ELR (cell line): ENCODE measurements at regions not wholly inside any gene's neighbourhood (a gene's known extent, or its start where the extent isn't known, plus 50 kb on each side); places are given as distances from the start of the nearest gene placed in this dataset.

Experiments
- DNase-seq: peaks from one replicate; pipeline ENCODE4 v3.0.0-alpha.2; 2015; ENCODE audit warnings: low read depth

DNA sequence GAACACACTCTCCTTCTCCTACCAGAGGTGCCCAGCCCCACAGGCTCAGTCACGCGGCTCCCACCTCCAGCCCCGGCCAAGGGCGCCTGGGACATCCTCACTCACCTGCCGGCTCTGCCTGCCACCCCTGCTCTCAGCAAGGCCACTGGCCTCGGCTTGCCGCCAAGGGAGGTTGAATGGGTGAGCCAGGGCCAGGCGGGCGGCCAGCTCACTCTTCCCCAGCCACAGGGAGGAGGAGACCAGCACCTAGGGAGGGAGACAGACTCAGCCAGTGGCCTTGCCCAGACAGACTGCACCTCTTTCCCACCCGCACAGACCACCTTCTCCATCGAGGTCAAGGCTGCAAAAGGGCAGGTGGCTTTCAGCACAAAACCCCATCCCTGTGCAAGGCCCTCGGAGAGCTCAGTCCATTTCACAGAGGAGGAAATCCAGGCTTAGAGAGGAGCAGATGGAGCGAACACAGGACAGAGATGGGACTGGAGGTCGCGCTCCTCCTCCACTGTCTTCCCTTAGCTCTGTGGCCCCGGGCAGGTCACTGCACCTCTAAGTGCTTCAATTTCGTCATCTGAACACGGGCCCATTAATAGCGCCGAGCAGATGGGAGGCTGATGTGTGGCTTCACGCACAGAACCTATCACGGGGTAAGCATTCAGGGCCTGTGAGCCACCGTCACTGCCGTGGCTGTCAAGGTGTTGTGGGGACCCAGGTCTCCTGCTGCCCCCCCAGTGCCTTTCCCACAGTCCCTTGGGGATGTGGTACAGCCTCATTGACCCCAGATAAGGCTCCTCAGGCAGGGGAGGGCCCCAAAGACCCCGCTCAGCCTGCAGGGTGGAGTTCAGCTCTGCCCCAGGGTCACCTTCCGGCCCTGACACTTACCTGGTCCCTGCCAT, 56.1 kb downstream of the RMI2 start:
- DNase-seq: no peak

GRCh38 chr16:11402051-11402744, 56.9 kb downstream of the RMI2 start:
- DNase-seq: no peak

- DNase-seq: no peak
Measured at GRCh38 chr16:11402745-11403533, 57.7 kb downstream of the RMI2 start.

DNA sequence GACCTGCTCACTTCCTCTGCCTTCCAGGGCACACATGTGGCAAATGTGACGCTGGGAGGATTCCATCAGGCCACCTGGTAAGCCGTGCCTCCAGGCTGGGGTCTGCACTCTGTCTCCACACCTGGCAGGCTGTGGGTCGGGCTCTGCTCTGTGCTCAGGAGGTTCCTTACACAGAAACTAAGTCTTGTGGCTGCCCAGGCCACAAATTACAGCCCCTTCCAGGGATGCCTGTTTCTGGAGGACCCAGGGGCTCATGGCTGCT, 58.2 kb downstream of the RMI2 start:
- DNase-seq: no peak

- DNase-seq: no peak
Measured at GRCh38 chr16:11403920-11404319, 58.7 kb downstream of the RMI2 start.

DNA sequence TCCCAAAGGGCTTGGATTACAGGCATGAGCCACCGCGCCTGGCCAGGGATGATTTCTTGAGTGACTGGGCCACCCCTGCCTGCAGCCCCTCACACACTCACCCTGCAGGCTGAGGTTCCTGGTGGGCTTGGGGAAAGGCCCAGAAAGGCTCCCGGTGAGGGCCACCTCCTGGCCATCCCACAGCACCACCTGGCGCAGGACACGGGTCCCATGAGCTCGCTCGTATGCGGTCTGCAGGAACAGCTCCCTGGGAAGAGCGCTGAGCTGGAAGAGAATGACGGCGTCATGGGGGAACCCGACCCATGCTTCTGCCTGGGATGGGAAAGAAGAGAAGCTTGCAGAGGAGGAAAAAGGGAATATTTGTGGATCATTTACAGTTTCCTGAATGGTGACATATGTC, 59.3 kb downstream of the RMI2 start:
- no peak for DNase-seq

DNA sequence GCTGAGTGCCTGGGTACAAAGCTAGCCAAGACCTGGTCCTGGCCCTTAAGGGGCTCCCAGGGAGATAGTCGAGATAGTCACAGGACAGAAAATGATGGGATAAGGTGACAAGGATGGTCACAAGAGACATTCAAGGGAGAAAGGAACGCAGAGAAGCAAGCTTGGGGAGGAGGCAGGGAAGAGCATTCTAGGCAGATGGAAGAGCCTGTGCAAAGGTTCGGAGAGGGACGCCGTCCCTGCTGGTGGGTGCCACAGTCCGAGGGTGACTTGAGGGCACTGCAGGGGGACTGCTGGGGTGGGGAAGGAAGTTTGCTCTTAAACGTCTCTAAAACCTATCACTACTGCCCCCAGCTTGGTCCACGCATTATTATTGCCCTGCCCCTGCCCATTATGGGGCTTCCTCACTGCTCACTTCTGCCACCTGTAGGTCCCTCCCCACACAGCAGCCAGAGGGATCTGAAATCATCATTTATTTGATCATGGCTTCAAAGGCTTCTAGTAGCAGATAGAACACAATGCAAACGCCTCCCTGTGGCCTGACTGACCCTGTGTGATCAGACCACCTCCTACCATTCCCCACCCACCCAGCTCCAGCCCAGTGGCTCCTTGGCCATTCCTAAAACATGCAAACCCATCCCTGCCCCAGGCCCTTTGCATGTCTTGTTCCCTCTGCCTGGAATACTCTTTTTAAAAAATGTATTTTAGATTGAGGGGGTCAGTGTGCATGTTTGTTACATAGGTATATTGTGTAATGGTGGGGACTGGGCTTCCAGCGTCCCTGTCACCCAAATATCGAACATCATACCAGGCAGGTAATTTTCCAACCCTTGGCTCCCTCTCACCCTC, 60.3 kb downstream of the RMI2 start:
- peak; percentile 52 for DNase-seq

DNA sequence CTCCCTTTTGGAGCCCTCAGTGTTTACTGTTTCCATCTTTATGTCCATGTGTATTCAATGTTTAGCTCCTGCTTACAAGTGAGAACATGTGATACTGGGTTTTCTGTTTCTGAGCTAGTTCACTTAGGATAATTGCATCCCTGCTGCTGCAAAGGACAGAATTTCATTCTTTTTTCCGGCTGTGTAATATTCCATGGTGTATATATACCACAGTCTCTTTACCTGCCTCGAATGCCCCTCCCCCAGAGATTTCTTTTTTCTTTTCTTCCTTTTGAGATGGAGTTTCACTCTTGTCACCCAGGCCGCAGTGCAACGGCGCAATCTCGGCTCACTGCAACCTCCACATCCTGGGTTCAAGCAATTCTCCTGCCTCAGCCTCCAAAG, 60.9 kb downstream of the RMI2 start:
- no peak for DNase-seq

GRCh38 chr16:11407047-11407982, 62.1 kb downstream of the RMI2 start:
- peak; percentile 71 for DNase-seq

DNA sequence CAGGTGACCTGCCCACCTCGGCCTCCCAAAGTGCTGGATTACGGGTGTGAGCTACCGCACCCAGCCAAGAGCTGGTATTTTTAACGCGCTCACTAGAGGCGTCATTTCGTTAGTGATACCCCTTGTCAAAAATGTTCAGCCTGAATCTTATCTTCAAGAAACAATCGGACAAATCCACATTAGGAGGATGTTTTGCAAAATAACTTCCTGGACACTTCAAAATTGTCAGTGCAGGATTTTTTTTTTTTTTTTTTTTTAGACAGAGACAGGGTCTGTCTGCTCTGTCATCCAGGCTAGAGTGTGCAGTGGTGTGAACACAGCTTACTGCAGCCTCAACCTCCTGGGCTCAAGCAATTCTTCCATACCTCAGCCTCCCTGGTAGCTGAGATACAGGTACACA, 63.0 kb downstream of the RMI2 start:
- DNase-seq: no peak

DNA sequence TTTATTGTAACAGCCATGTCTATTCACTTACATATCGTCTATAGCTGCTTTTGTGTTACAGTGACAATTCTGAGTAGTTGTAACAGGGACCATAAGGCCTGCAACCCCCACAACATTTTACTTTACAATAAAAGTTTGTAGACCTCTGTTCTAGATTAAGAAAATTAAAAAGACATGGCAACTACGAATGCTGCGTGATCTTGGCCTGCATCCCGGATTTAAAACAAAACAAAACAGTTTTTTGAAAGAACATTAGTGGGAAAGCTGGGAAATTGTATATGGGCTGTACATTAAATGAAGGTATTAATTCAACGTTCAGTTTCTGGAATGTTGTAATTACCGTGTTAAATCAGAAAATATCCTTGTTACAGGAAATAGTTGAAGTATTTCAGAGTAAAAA, 64.1 kb downstream of the RMI2 start:
- no peak for DNase-seq

DNA sequence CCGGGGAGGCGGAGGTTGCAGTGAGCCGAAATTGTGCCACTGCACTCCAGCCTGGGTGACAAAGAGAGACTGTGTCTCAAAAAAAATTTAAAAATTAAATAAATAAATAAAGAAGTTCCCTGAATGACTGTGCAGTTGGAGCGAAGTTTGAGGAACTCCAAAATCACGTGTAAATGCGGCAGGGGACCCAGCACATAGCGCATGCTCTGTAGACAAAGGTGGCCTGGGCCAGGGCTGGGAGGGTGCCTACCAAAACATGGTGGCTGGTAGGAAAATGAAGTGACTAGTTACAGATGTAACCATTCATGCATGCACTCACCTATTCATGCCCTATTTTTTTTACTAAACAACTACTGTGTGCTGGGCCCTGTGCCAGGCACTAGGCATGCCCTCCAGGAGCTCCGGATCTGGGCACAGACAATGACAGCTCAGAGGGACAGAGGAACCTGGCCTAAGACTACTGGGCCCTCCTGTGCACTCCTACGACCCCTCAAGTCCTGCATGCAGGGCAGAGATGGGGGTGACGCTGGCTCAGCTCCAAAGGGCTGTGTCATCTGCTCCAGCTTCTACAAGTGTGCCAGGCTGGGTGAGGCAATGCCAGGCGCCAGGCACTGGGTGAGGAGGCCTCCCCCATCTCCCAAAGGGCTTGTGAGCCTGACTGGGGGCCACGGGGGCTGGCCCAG, 65.3 kb downstream of the RMI2 start:
- no peak for DNase-seq

GRCh38 chr16:11411059-11411550, 65.8 kb downstream of the RMI2 start:
- DNase-seq: no peak

- no peak for DNase-seq
Measured at GRCh38 chr16:11412175-11412904, 67.1 kb downstream of the RMI2 start.

- no peak for DNase-seq
Measured at GRCh38 chr16:11412965-11413887, 68.0 kb downstream of the RMI2 start.

- no peak for DNase-seq
Measured at GRCh38 chr16:11413907-11414595, 68.8 kb downstream of the RMI2 start.
